ENCODE measurements at regions not wholly inside any gene's neighbourhood (a gene's known extent, or its start where the extent isn't known, plus 50 kb on each side); places are given as distances from the start of the nearest gene placed in this dataset.
"Not testable (repeated sequence)": the region's sequence is repeated elsewhere in the genome, so short reads cannot be mapped to it uniquely, and the experiment has no call there.

- DNase-seq: peak in 1 of 10 donors; percentile 48
- intact Hi-C loops (cut with DNase I): no loop called here
These were observed 97.2 kb downstream of the CARTPT start for GRCh38 chr5:71816307-71816706.

DNA sequence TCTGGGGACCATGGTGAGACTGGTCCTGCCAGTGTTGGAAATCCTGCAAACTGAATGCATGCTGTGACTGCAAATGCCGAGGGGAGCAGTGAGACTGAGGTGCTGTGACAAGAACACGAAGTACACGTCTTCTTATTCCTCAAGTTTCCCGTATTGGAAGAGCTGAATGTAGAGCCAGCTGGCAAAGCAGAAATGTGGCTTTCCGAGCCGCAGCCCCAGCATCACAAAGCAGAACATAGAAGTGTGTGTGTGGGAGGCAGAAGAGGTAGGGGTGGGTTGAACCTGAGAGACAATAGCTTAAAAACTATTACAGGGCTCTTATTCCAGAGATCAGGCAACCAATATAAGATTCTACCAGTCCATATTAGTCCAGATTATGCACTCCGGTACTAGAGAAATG, 98.8 kb downstream of the CARTPT start:
- DNase-seq: peak in 3 of 10 donors; percentile 19 to 78 (median 25)
- intact Hi-C loops (cut with DNase I): no loop called here

DNA sequence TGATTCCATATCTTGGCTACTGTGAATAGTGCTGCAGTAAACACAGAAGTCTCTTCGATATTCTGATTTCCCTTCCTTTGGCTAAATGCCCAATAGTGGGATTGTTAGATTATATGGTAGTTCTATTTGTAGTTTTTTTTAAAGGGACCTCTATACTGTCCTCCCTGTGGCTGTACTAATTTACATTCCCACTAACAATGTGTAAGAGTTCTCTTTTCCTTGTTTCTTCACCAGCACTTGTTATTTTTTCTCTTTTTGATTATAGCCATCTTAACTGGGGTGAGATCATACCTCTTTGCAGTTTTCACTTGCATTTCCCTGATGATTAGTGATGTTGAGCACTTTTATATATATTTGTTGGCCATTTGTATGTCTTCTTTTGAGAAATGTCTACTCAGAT, 102.0 kb downstream of the CARTPT start:
- no peak for DNase-seq
- intact Hi-C loops (cut with DNase I): no loop called here

GRCh38 chr5:71822065-71822464, 103.0 kb downstream of the CARTPT start:
- DNase-seq; intact Hi-C loops (cut with DNase I): not testable (repeated sequence)

- no peak for DNase-seq
- intact Hi-C loops (cut with DNase I): no loop called here
These were observed 106.9 kb downstream of the CARTPT start for GRCh38 chr5:71825992-71826391.

GRCh38 chr5:71828291-71829040, 109.4 kb downstream of the CARTPT start:
- DNase-seq: no peak
- intact Hi-C loops (cut with DNase I): no loop called here

DNA sequence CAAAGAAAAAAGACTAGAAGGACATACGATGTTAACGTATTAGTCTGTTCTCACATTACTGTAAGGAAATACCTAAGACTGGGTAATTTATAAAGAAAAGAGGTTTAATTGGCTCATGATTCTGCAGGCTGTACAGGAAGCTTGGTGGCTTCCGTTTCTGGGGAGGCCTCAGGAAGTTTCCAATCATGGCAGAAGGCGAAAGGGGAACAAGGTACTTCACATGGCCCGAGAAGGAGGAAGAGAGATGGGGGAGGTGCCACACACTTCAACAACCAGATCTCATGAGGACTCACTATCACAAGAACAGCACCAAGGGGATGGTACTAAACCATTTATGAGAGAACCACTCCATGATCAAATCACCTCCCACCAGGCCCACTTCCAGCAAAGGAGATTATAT, 110.1 kb downstream of the CARTPT start:
- intact Hi-C loops (cut with DNase I): no loop called here
- DNase-seq: no peak

- intact Hi-C loops (cut with DNase I): no loop called here
These were observed 111.8 kb downstream of the CARTPT start for GRCh38 chr5:71830681-71831539.

GRCh38 chr5:71832812-71833715, 114.0 kb downstream of the CARTPT start:
- no peak for DNase-seq
- intact Hi-C loops (cut with DNase I): no loop called here

More at GRCh38 chr5:71830681-71831539, 111.8 kb downstream of the CARTPT start:
- peak in 9 of 10 donors; percentile 16 to 90 (median 50) for DNase-seq

DNA sequence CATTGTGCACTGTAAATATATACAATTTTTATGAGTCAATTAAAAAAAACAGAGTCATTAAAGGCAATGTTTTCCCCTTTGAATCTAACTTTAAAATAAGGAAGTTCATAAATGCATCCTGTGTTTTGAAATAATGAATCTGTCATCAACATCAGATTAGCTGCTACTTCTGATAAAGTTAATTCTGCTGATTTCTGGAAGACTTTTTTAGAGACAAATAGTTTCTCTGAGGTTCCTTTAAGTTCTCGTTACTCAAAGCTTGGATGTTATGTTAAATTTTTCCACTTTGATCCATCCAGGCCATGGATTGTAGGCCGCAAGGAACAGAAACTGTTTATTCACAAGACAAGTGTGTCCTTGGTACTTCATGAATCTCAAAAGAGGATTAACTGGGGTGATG, 115.5 kb downstream of the CARTPT start:
- no peak for DNase-seq
- intact Hi-C loops (cut with DNase I): no loop called here

DNA sequence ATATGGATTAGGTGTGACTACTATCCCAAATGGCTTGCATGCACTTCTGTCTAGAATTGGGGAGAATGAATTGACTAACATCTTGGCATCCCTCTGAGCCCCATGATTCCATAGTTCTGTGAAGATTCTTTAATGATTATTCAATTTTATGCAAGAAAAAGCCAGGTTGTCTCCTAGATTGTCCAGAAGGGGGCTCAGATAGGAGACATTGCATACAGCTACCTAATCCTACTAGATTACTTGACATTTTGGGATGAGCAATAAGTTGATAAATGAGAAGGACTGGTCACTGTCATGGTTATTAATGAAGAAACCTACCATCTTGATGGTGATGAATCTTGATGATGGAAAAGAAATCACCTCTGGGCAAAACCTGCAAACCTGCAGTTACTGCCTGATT, 117.0 kb downstream of the CARTPT start:
- intact Hi-C loops (cut with DNase I): no loop called here
- DNase-seq: no peak

GRCh38 chr5:71836559-71837112, 117.6 kb downstream of the CARTPT start:
- DNase-seq: no peak
- intact Hi-C loops (cut with DNase I): no loop called here

DNA sequence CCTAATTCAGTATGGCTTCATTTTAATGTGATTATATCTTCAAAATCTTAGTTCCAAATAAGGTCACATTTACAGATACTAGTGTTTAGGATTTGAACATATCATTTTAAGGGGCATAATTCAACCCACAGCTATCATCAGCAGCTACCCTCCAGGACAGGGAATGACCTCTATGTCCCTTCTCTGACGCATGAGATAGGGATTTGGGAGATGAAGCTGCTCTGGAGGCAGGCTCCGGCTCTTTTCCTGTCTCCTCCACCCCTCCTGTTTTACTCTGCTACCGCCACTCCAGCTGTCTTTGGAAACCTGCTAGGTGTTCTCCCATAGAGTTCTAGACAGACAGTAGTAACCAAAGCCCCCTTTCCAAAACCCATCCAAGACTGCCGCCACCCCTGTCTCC, 119.2 kb downstream of the CARTPT start:
- intact Hi-C loops (cut with DNase I): no loop called here
- no peak for DNase-seq

DNA sequence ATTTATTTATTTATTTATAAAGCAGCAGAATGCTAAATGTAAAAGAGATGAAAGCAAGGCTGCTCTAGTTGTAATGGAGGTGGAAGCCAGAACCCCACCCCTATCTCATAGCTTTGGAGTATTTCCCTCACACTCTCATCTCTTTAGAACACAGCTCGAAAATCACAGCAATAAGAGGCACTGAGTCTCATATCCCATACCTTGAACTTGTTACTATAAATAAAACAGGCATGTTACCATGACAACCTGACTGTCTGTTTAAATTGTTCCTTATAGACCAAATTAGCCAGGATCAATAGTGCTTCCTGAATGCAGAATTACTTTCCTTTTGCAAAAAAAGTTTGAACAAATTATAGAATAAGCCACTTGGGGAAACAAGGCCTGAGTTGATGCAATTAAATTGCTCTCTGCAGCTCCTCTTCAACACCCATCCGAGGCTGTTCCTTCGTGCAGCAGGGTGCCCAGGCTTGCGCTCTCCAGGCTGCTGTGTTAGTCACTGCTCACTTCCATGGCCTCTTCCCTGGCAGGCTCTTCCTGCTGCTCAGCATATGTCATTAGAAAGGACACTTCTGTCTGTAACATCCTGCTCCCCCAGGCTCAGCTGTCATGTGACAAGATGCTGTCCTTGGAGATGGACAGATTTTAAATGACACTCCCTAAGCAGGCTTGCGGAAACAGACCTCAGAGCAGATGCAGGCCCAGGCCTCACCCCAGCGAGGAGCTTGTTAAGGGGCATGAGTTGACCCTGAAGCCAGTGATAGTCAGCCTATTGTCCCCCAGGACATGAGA, 120.2 kb downstream of the CARTPT start:
- intact Hi-C loops (cut with DNase I): no loop called here
- DNase-seq: peak in 3 of 10 donors; percentile 11 to 79 (median 79)

DNA sequence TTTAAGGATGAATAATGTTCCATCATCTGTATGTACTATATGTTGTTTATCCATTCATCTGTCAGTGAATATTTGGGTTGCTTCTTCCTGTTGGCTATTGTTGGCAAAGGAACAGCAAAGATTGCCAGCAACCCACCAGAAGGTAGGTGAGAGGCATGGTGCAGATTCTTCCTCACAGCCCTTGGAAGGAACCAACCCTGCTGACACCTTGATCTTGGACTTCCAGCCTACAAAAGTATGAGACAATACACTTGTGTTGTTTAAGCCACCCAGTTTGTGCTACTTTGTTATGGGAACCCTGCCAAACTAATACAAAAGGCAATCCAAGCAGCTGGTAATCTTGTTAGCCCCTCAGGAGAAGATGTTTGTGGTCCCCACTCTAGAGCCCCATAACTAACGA, 122.0 kb downstream of the CARTPT start:
- intact Hi-C loops (cut with DNase I): no loop called here
- no peak for DNase-seq

DNA sequence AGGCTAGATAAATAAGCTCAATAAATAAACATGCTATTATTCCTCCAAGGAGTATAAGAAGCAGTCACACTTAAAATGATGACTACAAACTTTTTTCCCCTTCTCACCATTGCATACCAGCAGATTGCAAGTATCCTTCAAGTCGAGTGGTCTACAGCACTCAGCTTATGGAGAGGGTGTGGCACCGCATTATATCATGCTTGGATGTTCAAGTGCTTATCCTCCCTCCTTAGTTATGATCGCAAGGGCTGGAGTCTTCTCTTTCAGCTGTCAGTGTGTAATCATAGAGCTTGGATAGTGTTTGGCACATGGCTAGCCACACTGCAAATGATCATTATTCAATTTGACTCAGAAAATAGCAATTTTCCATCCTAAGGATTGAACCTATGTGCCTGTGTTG, 124.0 kb downstream of the CARTPT start:
- DNase-seq: no peak
- intact Hi-C loops (cut with DNase I): no loop called here

DNA sequence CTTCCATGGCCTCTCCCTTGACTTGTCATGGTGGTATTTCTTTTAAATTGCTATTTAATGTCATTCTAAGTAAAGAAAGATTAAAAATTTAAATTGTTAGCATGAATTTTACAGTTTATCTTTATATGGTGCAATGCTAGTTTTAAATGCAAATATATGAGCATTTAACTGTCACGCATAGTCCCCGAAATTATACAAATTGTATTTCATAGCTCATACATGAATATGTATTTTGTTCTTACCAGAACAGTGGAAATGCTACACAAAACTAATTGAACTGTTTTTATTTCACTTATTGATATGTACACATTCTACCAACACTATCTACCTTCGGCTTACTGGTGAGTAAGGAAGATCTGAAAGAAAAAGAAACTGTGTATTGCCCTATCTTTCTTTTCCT, 125.8 kb downstream of the CARTPT start:
- DNase-seq: no peak
- intact Hi-C loops (cut with DNase I): no loop called here

DNA sequence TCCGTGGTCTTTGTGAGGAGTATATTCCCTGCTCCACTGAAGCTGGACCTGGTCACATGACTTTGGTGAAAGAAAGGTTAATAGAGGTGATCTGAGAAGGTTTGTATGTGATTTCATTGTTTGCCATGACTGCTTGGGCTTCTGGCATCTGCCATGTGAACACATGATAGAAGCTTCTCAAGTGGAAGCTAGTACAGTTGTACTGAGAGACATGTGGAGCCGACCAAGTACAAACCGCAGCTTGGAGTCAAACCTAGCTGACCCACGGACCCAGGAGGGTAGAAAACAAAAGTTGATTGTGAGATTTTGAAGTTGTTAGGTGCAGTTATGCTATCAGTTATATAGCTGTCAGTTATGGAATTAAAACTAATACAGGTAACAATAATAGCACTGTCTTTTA, 140.4 kb downstream of the CARTPT start:
- intact Hi-C loops (cut with DNase I): no loop called here

DNA sequence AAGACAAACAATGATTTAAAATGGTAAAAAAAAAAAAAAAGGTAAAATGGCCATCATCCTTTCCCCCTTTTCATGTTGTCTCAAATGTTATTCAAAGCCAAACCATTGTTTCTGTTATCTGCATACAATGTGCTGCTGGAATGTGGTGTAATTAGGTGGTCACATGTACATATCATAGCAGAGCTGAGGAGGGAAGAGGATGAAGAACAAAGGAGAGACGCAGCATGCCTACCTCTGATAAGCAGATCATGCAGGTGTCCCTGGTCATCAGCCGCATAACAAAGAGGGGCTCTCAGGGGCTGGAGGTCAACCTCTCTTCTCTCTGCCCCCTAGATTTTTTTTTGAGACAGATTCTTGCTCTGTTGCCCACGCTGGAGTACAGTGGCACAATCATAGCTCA, 141.0 kb downstream of the CARTPT start:
- DNase-seq: no peak
- intact Hi-C loops (cut with DNase I): no loop called here

More for the DNA sequence above, 140.4 kb downstream of the CARTPT start:
- DNase-seq: no peak

DNA sequence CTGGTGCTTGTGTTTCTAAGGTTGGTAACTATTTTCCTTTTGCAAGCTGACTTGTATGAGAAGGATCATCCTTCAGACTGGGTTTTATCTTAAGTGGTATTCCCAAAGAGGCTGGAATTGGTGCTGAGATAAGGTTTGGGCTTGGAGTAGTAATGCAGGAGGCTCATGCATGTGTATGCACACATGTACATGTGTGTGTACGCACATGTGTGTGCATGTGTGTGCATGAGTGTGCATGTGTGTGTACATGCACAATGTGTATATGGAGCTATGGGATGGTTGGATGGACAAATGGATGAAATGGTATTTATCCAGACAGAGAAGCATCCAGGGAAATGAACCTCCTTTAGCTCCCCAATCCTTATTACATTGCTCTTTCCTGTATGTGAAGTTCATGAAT, 142.6 kb downstream of the CARTPT start:
- intact Hi-C loops (cut with DNase I): no loop called here
- DNase-seq: no peak

All from posterior cingulate gyrus (tissue), 11 donors.